Nephron progenitor cell (in vitro differentiated cells): ENCODE measurements at regions not wholly inside any gene's neighbourhood (a gene's known extent, or its start where the extent isn't known, plus 50 kb on each side); places are given as distances from the start of the nearest gene placed in this dataset.

Experiments
- DNase-seq: peaks from one replicate; pipeline ENCODE4 v3.0.0; 2021
- H3K27ac Mint-ChIP-seq: 2 replicates; pipeline ENCODE4 v1.8.0; 2021; ENCODE audit warnings: mild to moderate bottlenecking, moderate library complexity, mixed read lengths
- H3K27me3 Mint-ChIP-seq: 2 replicates; pipeline ENCODE4 v1.8.0; 2021; ENCODE audit warnings: mild to moderate bottlenecking, low read depth, mixed read lengths; ENCODE audit not compliant: poor library complexity
- H3K36me3 Mint-ChIP-seq: 2 replicates; pipeline ENCODE4 v1.8.0; 2021; ENCODE audit warnings: low read depth, mixed read lengths
- H3K4me1 Mint-ChIP-seq: 2 replicates; pipeline ENCODE4 v1.8.0; 2021; ENCODE audit warnings: mixed read lengths
- H3K4me3 Mint-ChIP-seq: 2 replicates; pipeline ENCODE4 v1.8.0; 2021; ENCODE audit warnings: mild to moderate bottlenecking, moderate library complexity, mixed read lengths
- H3K9me3 Mint-ChIP-seq: 2 replicates; pipeline ENCODE4 v1.8.0; 2021; ENCODE audit warnings: mild to moderate bottlenecking, moderate library complexity, mixed read lengths
- TF ChIP-seq, protein P1 (sequence below): fragments of 200-600 bp; sonication (generic); IDR thresholded peaks from 2 replicates; pipeline ENCODE4 v1.5.0; 2021; ENCODE audit warnings: antibody characterized with exemption

DNA sequence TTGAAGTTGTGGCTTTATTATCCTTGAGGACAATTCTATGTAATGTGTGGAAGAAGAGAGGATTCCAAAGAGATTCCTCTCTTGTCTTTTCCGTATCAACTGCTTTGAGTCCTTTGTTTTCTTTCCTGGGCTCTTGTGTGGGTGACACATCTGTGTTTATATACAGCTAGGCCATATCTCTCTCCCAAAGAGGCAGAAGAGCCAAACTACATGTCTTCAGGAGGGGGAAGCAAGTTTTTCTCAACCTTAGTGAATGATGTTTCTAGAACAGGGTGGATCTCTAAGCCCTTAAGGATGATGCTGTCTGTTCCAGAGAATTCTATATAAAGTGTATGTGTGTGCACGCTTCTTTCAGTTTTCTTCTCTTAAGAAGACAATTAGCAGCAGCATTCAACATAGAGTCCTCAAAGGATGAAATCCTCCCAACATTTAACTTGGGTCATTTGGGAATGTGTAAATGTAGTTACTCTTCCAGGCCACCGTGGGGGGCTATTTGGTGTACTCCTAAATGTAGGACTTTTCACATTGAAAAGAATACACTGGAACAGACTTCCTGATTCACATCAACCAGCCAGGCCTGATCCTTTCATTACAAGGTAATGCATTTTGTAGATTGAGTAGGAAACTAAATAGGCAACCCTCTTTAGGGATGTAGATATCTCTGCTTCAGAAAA is 92.8 kb upstream of the EEF1E1 start:
- Mint-ChIP-seq H3K4me3 (no peak overlapping the region), H3K36me3 (no peaks in the 10 kb centered on the region), H3K27me3 (no peaks in the 10 kb centered on the region), H3K4me1 (peaks cover 44% of the 10 kb centered on the region), H3K27ac (peak overlapping the region; percentile 94), H3K9me3 (peaks cover 12% of the 10 kb centered on the region)
- TF ChIP-seq, protein P1, sequence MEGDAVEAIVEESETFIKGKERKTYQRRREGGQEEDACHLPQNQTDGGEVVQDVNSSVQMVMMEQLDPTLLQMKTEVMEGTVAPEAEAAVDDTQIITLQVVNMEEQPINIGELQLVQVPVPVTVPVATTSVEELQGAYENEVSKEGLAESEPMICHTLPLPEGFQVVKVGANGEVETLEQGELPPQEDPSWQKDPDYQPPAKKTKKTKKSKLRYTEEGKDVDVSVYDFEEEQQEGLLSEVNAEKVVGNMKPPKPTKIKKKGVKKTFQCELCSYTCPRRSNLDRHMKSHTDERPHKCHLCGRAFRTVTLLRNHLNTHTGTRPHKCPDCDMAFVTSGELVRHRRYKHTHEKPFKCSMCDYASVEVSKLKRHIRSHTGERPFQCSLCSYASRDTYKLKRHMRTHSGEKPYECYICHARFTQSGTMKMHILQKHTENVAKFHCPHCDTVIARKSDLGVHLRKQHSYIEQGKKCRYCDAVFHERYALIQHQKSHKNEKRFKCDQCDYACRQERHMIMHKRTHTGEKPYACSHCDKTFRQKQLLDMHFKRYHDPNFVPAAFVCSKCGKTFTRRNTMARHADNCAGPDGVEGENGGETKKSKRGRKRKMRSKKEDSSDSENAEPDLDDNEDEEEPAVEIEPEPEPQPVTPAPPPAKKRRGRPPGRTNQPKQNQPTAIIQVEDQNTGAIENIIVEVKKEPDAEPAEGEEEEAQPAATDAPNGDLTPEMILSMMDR = no peak
- no peak for DNase-seq

DNA sequence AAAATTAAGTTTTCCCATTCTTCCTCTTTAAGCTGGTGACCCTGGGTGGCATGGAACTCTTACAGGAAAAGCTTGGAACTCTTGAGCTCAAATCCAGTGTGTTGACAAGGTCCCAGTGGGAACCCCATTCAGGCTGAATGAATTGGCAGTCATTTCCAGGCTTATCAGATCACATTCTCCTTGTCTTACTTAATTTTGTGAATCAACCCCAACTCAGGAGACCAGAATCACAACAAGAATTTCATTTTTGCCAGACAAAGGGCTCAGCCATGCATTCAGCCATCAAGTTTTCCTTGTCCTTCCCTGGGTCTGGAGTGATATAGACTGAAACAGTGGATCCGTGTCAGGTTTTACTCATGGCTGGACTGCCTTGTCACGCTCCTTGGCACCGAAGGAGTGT is 92.1 kb upstream of the EEF1E1 start:
- DNase-seq = no peak
- peak overlapping the region; percentile 94 for H3K27ac Mint-ChIP-seq
- no peaks in the 10 kb centered on the region for H3K36me3 Mint-ChIP-seq

GRCh38 chr6:8193541-8193940 is 91.2 kb upstream of the EEF1E1 start:
- Mint-ChIP-seq H3K4me1 (peaks cover 44% of the 10 kb centered on the region), H3K4me3 (no peak overlapping the region), H3K27me3 (no peaks in the 10 kb centered on the region), H3K9me3 (peaks cover 10% of the 10 kb centered on the region), H3K27ac (no peak overlapping the region), H3K36me3 (no peaks in the 10 kb centered on the region)
- TF ChIP-seq, protein P1 = no peak
- DNase-seq = no peak

More for the DNA sequence above, 92.1 kb upstream of the EEF1E1 start:
- TF ChIP-seq, protein P1 = no peak
- peaks cover 44% of the 10 kb centered on the region for H3K4me1 Mint-ChIP-seq
- H3K27me3 Mint-ChIP-seq = no peaks in the 10 kb centered on the region
- peaks cover 12% of the 10 kb centered on the region for H3K9me3 Mint-ChIP-seq
- no peak overlapping the region for H3K4me3 Mint-ChIP-seq

DNA sequence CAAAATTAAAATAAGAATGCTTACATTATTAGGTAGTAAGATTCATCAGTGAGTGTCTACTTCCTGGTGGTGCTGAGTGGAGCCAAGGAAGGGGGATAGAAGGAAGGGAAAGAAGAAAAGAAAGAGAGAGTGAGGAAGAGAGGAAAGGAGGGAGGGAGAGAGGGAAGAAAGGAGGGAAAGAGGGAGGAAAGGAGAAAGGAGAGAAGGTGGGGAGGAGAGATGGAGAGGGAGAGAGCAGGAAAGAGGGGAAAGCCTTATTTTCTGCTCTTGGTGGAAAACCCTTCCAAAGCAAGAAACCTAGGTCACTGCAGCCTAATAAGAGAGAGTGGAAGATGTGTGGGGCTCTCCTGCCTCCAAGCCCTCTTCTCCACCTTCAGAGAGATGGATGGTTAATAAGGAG is 90.2 kb upstream of the EEF1E1 start:
- DNase-seq = no peak
- Mint-ChIP-seq H3K9me3 (peaks cover 3% of the 10 kb centered on the region), H3K36me3 (no peaks in the 10 kb centered on the region), H3K4me3 (no peak overlapping the region), H3K27ac (no peak overlapping the region), H3K27me3 (no peaks in the 10 kb centered on the region), H3K4me1 (peaks cover 44% of the 10 kb centered on the region)
- TF ChIP-seq, protein P1 = no peak

GRCh38 chr6:8192067-8192466 is 89.7 kb upstream of the EEF1E1 start:
- Mint-ChIP-seq H3K27me3 (no peaks in the 10 kb centered on the region), H3K4me3 (no peak overlapping the region), H3K9me3 (peaks cover 3% of the 10 kb centered on the region), H3K27ac (no peak overlapping the region), H3K36me3 (no peaks in the 10 kb centered on the region), H3K4me1 (peaks cover 44% of the 10 kb centered on the region)
- TF ChIP-seq, protein P1 = no peak
- DNase-seq = no peak

DNA sequence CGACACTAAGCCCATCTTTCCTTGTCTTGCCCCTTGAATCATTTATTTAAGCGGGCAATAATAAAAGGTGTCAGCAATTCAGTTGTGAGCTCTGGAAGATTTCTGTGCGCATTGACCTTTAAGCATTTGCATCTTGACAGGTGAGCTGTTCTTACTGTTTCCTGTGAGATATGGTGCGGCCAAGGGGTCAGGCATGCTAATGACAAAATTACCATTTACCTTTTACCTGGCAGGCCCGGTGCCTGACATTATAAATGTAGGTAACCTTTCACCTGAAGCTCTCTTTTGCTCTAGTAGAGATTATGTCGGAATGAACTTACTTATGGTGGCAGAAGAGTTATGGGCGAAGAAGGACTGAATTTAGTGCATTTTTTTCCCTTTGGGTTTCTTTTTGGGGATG is 89.3 kb upstream of the EEF1E1 start:
- Mint-ChIP-seq H3K4me3 (no peak overlapping the region), H3K9me3 (peaks cover 3% of the 10 kb centered on the region), H3K4me1 (peaks cover 44% of the 10 kb centered on the region), H3K27ac (no peak overlapping the region), H3K36me3 (no peaks in the 10 kb centered on the region), H3K27me3 (no peaks in the 10 kb centered on the region)
- TF ChIP-seq, protein P1 = no peak
- no peak for DNase-seq
